K562 (cell line): ENCODE measurements at regions not wholly inside any gene's neighbourhood (a gene's known extent, or its start where the extent isn't known, plus 50 kb on each side); places are given as distances from the start of the nearest gene placed in this dataset.

Experiments
- C11orf30 ChIP-seq: fragments of 450-650 bp; IDR thresholded peaks from 2 replicates; pipeline ENCODE4 v1.6.1; 2016; ENCODE audit warnings: low read depth, mild to moderate bottlenecking
- FOSL1 ChIP-seq: fragments of 200-800 bp; sonication (Bioruptor generic); conservative IDR thresholded peaks from 2 replicates; pipeline ENCODE4 v1.6.1; 2016; ENCODE audit warnings: missing genetic modification characterization, missing compliant biosample characterization
- GTF2B ChIP-seq: IDR thresholded peaks from 2 replicates; pipeline ENCODE4 v1.6.1; 2011; ENCODE audit not compliant: insufficient read length; ENCODE audit errors: extremely low read depth
- HMG20A ChIP-seq: fragments of 450-650 bp; formaldehyde crosslinking; conservative IDR thresholded peaks from 2 replicates; pipeline ENCODE4 v1.4.0; 2020; ENCODE audit warnings: mild to moderate bottlenecking, mixed read lengths
- HMGN3 ChIP-seq: IDR thresholded peaks from 2 replicates; pipeline ENCODE4 v1.6.1; 2011; ENCODE audit warnings: borderline replicate concordance, low read depth, mild to moderate bottlenecking, mixed read lengths, low read length; ENCODE audit not compliant: insufficient read length; ENCODE audit errors: extremely low read depth
- NFRKB ChIP-seq: fragments of 450-650 bp; IDR thresholded peaks from 2 replicates; pipeline ENCODE4 v1.6.1; 2016; ENCODE audit warnings: low read depth
- NR2C2 ChIP-seq, 2 experiments: fragments of 200-800 bp in 1 of 2; sonication (Bioruptor generic) in 1 of 2; sonication (generic) in 1 of 2; formaldehyde crosslinking in 1 of 2; IDR thresholded peaks; 2 replicates each; pipeline versions ENCODE4 v1.6.1 to v1.8.0; 2016 to 2022; ENCODE audit warnings: mild to moderate bottlenecking in 1 of 2, missing compliant biosample characterization in 1 of 2, missing genetic modification characterization in 1 of 2, missing genetic modification reagents in 1 of 2
- RERE ChIP-seq: sonication (generic); formaldehyde crosslinking; IDR thresholded peaks from 2 replicates; pipeline ENCODE4 v1.8.0; 2023; ENCODE audit warnings: missing genetic modification reagents, mild to moderate bottlenecking, borderline replicate concordance
- XRCC5 ChIP-seq: fragments of 200-400 bp; formaldehyde crosslinking; IDR thresholded peaks from 2 replicates; pipeline ENCODE4 v1.6.1; 2017; ENCODE audit warnings: low read depth, mild to moderate bottlenecking, low read length
- ZNF407 ChIP-seq: fragments of 450-650 bp; IDR thresholded peaks from 2 replicates; pipeline ENCODE4 v1.6.1; 2016; ENCODE audit warnings: low read depth
- ZNF449 ChIP-seq: fragments of 250-450 bp; sonication (Bioruptor Pico); IDR thresholded peaks from 2 replicates; pipeline ENCODE4 v1.8.0; 2022; ENCODE audit warnings: moderate library complexity, mild to moderate bottlenecking, inconsistent platforms

- TF ChIP-seq ZNF449 (no peak), NR2C2 (CRISPR knock-in tag; IDR thresholded peaks at IDR 0.05) (no peak), NR2C2 (tag; IDR thresholded peaks at IDR 0.05) (0 out of 2 replicates have a peak, but pooled peaks have one; percentile 26), ZNF407 (no peak), C11orf30 (0 out of 2 replicates have a peak, but pooled peaks have one; percentile 8), XRCC5 (no peak), NFRKB (no peak), RERE (CRISPR knock-in tag) (no peak), HMG20A (no peak), GTF2B (no peak), FOSL1 (tag) (peak; percentile 94), HMGN3 (no peak)
These were observed 70.0 kb upstream of the TSPAN5 start (continued) for GRCh38 chr4:98728433-98728832.
